Tongue (tissue), 1 donor: ENCODE measurements at regions not wholly inside any gene's neighbourhood (a gene's known extent, or its start where the extent isn't known, plus 50 kb on each side); places are given as distances from the start of the nearest gene placed in this dataset.
"Not testable (repeated sequence)": the region's sequence is repeated elsewhere in the genome, so short reads cannot be mapped to it uniquely, and the experiment has no call there.

Experiments
- DNase-seq: peaks from one replicate; pipeline ENCODE4 v3.0.0-alpha.2; 2015

GRCh38 chr9:85880507-85880906 lies 60.4 kb upstream of the NAA35 start:
- DNase-seq: not testable (repeated sequence)

- no peak for DNase-seq
Measured at GRCh38 chr9:85884256-85884655, 56.7 kb upstream of the NAA35 start.

- no peak for DNase-seq
Measured at GRCh38 chr9:85890962-85891361, 50.0 kb upstream of the NAA35 start.
